ENCODE measurements at regions not wholly inside any gene's neighbourhood (a gene's known extent, or its start where the extent isn't known, plus 50 kb on each side); places are given as distances from the start of the nearest gene placed in this dataset.

GRCh38 chr14:30499358-30499757 is 59.6 kb upstream of the G2E3 start:
- no peak for TF ChIP-seq POLR2A (IDR thresholded peaks at IDR 0.05; ENCODE audit: low read length)
- no peak for TF ChIP-seq CTCF (IDR thresholded peaks at IDR 0.05)
- no peak for TF ChIP-seq RNF2 (IDR thresholded peaks at IDR 0.05; ENCODE audit: borderline replicate concordance, low read depth)
- no peak for TF ChIP-seq REST (IDR thresholded peaks at IDR 0.05)
